ENCODE measurements at regions not wholly inside any gene's neighbourhood (a gene's known extent, or its start where the extent isn't known, plus 50 kb on each side); places are given as distances from the start of the nearest gene placed in this dataset.
"Not testable (repeated sequence)": the region's sequence is repeated elsewhere in the genome, so short reads cannot be mapped to it uniquely, and the experiment has no call there.

DNA sequence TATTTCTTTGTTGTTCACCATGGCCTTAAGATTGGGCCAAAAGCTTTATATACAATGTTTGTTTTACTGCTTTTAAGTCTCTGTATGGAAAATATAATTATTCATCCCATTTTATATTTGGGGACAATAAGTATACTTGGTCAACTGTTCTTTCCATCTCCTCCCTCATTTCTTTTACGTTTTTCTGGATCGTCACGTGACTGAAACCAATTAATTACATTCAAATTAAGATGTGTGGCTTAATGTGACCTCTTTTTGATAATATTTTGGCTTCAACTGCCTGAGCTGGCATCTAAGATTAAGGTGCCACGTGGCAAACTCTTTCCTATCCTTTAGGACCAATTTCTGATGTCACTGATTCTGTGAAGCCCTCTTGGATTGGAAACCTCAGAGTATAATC, 250.1 kb upstream of the SGCD start:
- TF ChIP-seq, protein P1, sequence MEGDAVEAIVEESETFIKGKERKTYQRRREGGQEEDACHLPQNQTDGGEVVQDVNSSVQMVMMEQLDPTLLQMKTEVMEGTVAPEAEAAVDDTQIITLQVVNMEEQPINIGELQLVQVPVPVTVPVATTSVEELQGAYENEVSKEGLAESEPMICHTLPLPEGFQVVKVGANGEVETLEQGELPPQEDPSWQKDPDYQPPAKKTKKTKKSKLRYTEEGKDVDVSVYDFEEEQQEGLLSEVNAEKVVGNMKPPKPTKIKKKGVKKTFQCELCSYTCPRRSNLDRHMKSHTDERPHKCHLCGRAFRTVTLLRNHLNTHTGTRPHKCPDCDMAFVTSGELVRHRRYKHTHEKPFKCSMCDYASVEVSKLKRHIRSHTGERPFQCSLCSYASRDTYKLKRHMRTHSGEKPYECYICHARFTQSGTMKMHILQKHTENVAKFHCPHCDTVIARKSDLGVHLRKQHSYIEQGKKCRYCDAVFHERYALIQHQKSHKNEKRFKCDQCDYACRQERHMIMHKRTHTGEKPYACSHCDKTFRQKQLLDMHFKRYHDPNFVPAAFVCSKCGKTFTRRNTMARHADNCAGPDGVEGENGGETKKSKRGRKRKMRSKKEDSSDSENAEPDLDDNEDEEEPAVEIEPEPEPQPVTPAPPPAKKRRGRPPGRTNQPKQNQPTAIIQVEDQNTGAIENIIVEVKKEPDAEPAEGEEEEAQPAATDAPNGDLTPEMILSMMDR (conservative IDR thresholded peaks at IDR 0.05; ENCODE audit: control insufficient read depth, insufficient read depth, low read depth, low read length), result no peak
- DNase-seq (ENCODE audit: low read depth), result no peak
- H3K4me3 ChIP-seq (ENCODE audit: control insufficient read depth, low read depth, low read length), result no peak overlapping the region

DNA sequence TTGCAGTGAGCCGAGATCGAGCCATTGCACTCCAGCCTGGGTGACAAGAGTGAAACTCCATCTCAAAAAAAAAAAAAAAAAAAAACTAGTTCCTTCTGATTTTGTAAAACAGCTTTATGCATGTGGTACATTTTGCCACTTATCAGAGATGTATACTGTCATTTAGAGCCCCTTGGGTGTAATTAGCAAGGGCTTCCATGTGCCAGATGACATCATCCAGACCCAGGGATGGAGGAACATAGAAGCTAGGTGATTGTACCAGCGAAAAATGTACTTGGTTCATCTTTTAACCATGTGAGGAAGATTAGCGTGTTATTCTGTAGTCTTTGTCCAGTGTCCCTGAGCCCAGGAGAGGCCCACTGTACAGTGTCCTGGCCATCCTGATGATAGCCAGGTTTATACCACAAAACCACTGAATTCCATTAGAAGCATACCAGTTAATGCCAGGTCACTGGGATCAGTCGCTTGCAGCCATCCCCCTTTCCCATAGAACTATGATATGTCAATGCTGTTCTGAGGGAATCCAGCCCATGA, 239.3 kb upstream of the SGCD start:
- DNase-seq (ENCODE audit: low read depth), result no peak
- TF ChIP-seq, protein P1 (conservative IDR thresholded peaks at IDR 0.05; ENCODE audit: control insufficient read depth, insufficient read depth, low read depth, low read length), result no peak
- H3K4me3 ChIP-seq (ENCODE audit: control insufficient read depth, low read depth, low read length), result no peak overlapping the region

DNA sequence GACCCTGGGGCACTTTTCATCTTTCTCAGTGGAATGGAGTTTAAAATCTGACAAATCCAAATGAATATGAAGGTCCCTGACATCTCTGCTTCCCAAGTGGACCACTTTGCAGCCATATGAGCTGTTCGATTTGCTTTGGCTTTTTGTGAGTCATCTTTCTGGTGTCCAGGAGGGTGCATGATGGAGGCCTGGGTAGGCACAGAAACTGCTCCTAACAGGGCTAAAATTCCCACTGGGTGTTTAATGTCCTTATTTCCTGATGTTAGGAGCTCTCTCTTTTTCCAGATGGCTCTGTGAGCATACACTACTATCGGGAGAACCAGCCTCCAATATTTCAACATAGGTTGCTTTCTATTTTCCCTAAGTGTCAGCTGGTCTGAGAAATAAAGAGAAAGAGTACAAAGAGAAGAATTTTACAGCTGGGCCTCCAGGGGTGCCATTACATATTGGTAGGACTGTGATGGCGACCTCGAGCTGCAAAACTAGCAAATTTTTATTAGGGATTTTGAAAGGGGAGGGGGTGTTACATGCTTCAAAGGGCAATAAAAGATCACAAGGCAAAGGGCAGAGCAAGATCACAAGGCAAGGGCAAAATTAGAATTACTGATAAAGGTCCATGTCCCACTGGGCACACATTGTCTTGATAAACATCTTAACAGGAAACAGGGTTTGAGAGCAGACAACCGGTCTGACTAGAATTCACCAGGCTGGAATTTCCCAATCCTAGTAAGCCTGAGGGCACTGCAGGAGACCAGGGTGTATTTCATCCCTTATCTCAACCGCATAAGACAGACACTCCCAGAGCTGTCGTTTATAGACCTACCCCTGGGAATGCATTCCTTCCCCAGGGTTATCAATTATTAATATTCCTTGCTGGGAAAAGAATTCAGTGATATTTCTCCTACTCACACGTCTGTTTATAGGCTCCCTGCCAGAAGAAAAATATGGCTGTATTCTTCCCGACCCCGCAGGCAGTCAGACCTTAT, 236.7 kb upstream of the SGCD start:
- H3K4me3 ChIP-seq (ENCODE audit: control insufficient read depth, low read depth, low read length); DNase-seq (ENCODE audit: low read depth): not testable (repeated sequence)

DNA sequence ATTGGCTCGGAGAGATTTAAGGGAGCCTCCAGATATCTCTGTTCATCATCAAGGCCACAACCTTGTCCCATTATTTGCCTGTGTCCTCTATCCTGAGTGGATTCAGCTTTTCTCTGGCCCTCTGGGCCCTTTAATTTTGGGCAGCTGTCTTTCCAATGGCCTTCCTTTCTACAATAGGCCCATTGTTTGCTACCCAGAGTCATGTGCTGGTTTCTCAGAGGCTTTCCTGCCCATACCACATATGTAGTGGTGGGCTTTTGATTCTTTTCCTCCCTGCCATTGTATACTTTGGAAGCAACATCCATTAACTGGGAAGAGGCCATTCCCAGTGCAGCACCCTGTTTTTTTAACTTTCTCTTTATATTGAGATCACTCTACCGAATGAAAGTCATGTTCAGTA, 233.9 kb upstream of the SGCD start:
- no peak overlapping the region for H3K4me3 ChIP-seq (ENCODE audit: control insufficient read depth, low read depth, low read length)
- TF ChIP-seq, protein P1 (conservative IDR thresholded peaks at IDR 0.05; ENCODE audit: control insufficient read depth, insufficient read depth, low read depth, low read length), result no peak
- DNase-seq (ENCODE audit: low read depth), result no peak

DNA sequence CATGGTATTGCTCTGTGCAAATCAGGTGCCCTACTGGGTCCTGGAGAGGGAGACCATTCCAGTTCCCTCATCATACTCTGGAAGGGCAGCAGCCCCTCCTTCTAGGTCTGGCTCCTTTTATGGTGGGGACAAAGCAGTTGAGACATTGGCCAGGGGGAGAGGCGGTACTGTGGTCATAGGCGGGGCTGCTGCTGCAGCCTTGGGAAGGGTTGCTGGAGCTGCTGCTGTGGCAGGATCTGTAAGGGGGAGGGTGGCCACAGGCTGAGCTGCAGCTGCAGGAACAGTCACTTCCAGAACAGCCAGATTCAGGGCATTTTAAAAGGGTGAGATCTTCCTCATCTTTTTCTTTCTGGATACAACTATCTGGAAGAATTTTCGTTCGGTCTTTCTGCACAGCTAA, 233.0 kb upstream of the SGCD start:
- TF ChIP-seq, protein P1 (conservative IDR thresholded peaks at IDR 0.05; ENCODE audit: control insufficient read depth, insufficient read depth, low read depth, low read length), result no peak
- DNase-seq (ENCODE audit: low read depth), result no peak
- H3K4me3 ChIP-seq (ENCODE audit: control insufficient read depth, low read depth, low read length), result no peak overlapping the region

DNA sequence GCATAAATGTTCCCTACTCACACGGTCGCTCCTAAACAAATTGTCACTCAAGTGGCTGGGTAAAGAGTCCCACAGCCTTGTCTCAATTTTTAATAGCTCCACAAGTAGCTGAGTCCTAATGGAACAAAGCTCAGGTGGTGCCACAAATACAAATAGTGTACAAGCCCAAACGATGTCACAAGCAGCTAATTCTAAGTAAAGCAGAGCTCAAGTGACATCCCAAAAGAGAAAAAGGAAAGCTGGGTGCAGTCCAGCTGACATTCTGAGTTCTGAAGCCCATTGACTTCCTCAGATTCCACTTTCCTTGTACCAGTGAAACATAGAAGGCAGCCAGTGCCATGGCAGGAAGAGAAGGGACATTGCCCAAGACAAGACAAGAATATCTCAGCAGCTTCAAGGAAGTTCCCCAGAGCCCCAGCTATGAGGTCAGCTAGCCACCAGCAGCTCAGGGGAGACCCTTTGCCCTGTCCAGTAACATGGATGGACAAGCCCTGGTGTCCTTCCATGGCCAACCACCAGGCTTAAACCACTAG, 231.2 kb upstream of the SGCD start:
- TF ChIP-seq, protein P1 (conservative IDR thresholded peaks at IDR 0.05; ENCODE audit: control insufficient read depth, insufficient read depth, low read depth, low read length), result no peak
- no peak overlapping the region for H3K4me3 ChIP-seq (ENCODE audit: control insufficient read depth, low read depth, low read length)
- DNase-seq (ENCODE audit: low read depth), result no peak

DNA sequence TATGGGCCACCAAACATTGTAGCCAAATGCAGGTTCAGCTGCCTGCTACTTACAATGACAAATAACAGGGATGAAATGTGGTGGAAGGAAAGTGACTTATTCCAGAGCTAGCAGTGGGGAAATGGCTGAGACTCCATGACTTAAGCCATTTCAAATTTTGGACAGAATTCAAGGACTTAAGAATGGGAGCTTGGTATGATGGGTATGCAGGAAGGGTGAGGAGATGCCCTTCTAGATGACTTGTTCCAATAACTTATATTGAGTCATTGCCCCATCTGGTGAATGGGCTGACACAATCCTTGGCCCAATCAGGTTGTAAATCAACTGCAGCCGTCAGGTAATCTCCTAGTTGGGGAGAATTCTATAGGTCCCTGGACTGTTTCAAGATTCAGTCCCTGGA, 230.7 kb upstream of the SGCD start:
- peak; percentile 51 for DNase-seq (ENCODE audit: low read depth)
- TF ChIP-seq, protein P1 (conservative IDR thresholded peaks at IDR 0.05; ENCODE audit: control insufficient read depth, insufficient read depth, low read depth, low read length), result no peak
- H3K4me3 ChIP-seq (ENCODE audit: control insufficient read depth, low read depth, low read length), result no peak overlapping the region
